H9 (cell line): ENCODE measurements at regions not wholly inside any gene's neighbourhood (a gene's known extent, or its start where the extent isn't known, plus 50 kb on each side); places are given as distances from the start of the nearest gene placed in this dataset.

ENCODE experiments used
- DNase-seq: peaks from one replicate; pipeline ENCODE4 v3.0.0-alpha.2; 2017
- H2AFZ ChIP-seq: one replicate; pipeline ENCODE4 v1.6.1; 2013; ENCODE audit warnings: mild to moderate bottlenecking, low read length, control low read depth, moderate library complexity
- H2AK5ac ChIP-seq: 2 replicates; pipeline ENCODE4 v1.6.1; 2013; ENCODE audit warnings: low read length, control low read depth, mixed read lengths; ENCODE audit not compliant: insufficient read length
- H2BK120ac ChIP-seq: one replicate; pipeline ENCODE4 v1.6.1; 2013; ENCODE audit warnings: low read depth, mild to moderate bottlenecking, low read length, control low read depth, inconsistent platforms; ENCODE audit not compliant: poor library complexity, severe bottlenecking
- H2BK12ac ChIP-seq: 2 replicates; pipeline ENCODE4 v1.6.1; 2013; ENCODE audit warnings: low read length, control low read depth, mixed read lengths, low read depth; ENCODE audit not compliant: insufficient read length
- H2BK15ac ChIP-seq: 2 replicates; pipeline ENCODE4 v1.6.1; 2013; ENCODE audit warnings: low read depth, low read length, control low read depth
- H2BK20ac ChIP-seq: one replicate; pipeline ENCODE4 v1.6.1; 2013; ENCODE audit warnings: low read depth, mild to moderate bottlenecking, low read length, control low read depth, inconsistent platforms; ENCODE audit not compliant: poor library complexity, severe bottlenecking
- H2BK5ac ChIP-seq: 2 replicates; pipeline ENCODE4 v1.6.1; 2013; ENCODE audit warnings: low read length, control low read depth, mixed read lengths; ENCODE audit not compliant: insufficient read length
- H3K14ac ChIP-seq: 2 replicates; pipeline ENCODE4 v1.6.1; 2013; ENCODE audit warnings: low read length, control low read depth; ENCODE audit not compliant: insufficient read depth
- H3K18ac ChIP-seq: 2 replicates; pipeline ENCODE4 v1.6.1; 2013; ENCODE audit warnings: low read depth, mild to moderate bottlenecking, mixed read lengths, low read length, control low read depth; ENCODE audit not compliant: insufficient read length
- H3K23ac ChIP-seq: 2 replicates; pipeline ENCODE4 v1.6.1; 2013; ENCODE audit warnings: low read length, control low read depth, mixed read lengths, low read depth; ENCODE audit not compliant: insufficient read length
- H3K23me2 ChIP-seq: 2 replicates; pipeline ENCODE4 v1.6.1; 2013; ENCODE audit warnings: low read depth, mild to moderate bottlenecking, mixed read lengths, low read length, control low read depth; ENCODE audit not compliant: insufficient read length, poor library complexity, severe bottlenecking
- H3K27ac ChIP-seq: 2 replicates; pipeline ENCODE4 v1.5.1; 2013; ENCODE audit warnings: low read length, control low read depth, mixed read lengths, low read depth; ENCODE audit not compliant: insufficient read length
- H3K27me3 ChIP-seq: 2 replicates; pipeline ENCODE4 v1.6.1; 2013; ENCODE audit warnings: low read length, control low read depth, inconsistent platforms; ENCODE audit not compliant: insufficient read depth
- H3K4ac ChIP-seq: 2 replicates; pipeline ENCODE4 v1.6.1; 2013; ENCODE audit warnings: low read depth, mild to moderate bottlenecking, control low read depth, inconsistent platforms, low read length, moderate library complexity
- H3K4me1 ChIP-seq: 2 replicates; pipeline ENCODE4 v1.6.1; 2013; ENCODE audit warnings: low read length, control low read depth, inconsistent platforms; ENCODE audit not compliant: insufficient read depth
- H3K4me2 ChIP-seq: 2 replicates; pipeline ENCODE4 v1.6.1; 2013; ENCODE audit warnings: low read length, control low read depth, mixed read lengths; ENCODE audit not compliant: insufficient read length, insufficient read depth
- H3K56ac ChIP-seq: 2 replicates; pipeline ENCODE4 v1.6.1; 2013; ENCODE audit warnings: low read depth, mild to moderate bottlenecking, mixed read lengths, low read length, control low read depth; ENCODE audit not compliant: insufficient read length
- H3K79me1 ChIP-seq: 2 replicates; pipeline ENCODE4 v1.6.1; 2013; ENCODE audit warnings: low read depth, mild to moderate bottlenecking, moderate library complexity, low read length, control low read depth, inconsistent platforms; ENCODE audit not compliant: insufficient read depth, poor library complexity, severe bottlenecking
- H3K79me2 ChIP-seq: 2 replicates; pipeline ENCODE4 v1.6.1; 2013; ENCODE audit warnings: low read length, control low read depth, inconsistent platforms; ENCODE audit not compliant: insufficient read depth
- H3K9ac ChIP-seq: 2 replicates; pipeline ENCODE4 v1.6.1; 2013; ENCODE audit warnings: low read length, control low read depth, mixed read lengths; ENCODE audit not compliant: insufficient read length; ENCODE audit errors: extremely low read depth
- H3K9me3 ChIP-seq: one replicate; pipeline ENCODE4 v1.6.1; 2013; ENCODE audit warnings: low read depth, low read length, inconsistent platforms; ENCODE audit not compliant: control insufficient read depth
- H3T11ph ChIP-seq: one replicate; pipeline ENCODE4 v1.6.1; 2013; ENCODE audit warnings: mild to moderate bottlenecking, low read length, control low read depth, inconsistent platforms
- H4K20me1 ChIP-seq: one replicate; pipeline ENCODE4 v1.6.1; 2013; ENCODE audit not compliant: control insufficient read depth, insufficient read length, insufficient read depth
- H4K5ac ChIP-seq: 2 replicates; pipeline ENCODE4 v1.6.1; 2013; ENCODE audit warnings: low read depth, mild to moderate bottlenecking, mixed read lengths, low read length, control low read depth; ENCODE audit not compliant: insufficient read length
- H4K8ac ChIP-seq: replicated peaks from 2 replicates; pipeline ENCODE4 v1.6.1; 2013; ENCODE audit warnings: low read length, control low read depth, mixed read lengths, low read depth; ENCODE audit not compliant: insufficient read length
- H4K91ac ChIP-seq: 2 replicates; pipeline ENCODE4 v1.6.1; 2013; ENCODE audit warnings: low read depth, mild to moderate bottlenecking, moderate library complexity, mixed read lengths, low read length, control low read depth; ENCODE audit not compliant: insufficient read length
- H3K27ac Mint-ChIP-seq, 3 experiments: 2 replicates in 2 of 3; 3 replicates in 1 of 3; pipeline ENCODE4 v1.8.0; 2020 to 2021; ENCODE audit warnings: mixed read lengths in 3 of 3, mild to moderate bottlenecking in 1 of 3, moderate library complexity in 1 of 3
- H3K27me3 Mint-ChIP-seq: 2 replicates; pipeline ENCODE4 v1.8.0; 2021; ENCODE audit warnings: low read depth, mild to moderate bottlenecking, moderate library complexity, mixed read lengths
- H3K36me3 Mint-ChIP-seq, 3 experiments: 2 replicates in 2 of 3; 3 replicates in 1 of 3; pipeline ENCODE4 v1.8.0; 2020 to 2021; ENCODE audit warnings: low read depth in 3 of 3, mixed read lengths in 3 of 3; ENCODE audit not compliant: insufficient read depth in 1 of 3
- H3K4me1 Mint-ChIP-seq, 2 experiments: 2 replicates each; pipeline ENCODE4 v1.8.0; 2020; ENCODE audit warnings: mixed read lengths in 2 of 2
- H3K4me3 Mint-ChIP-seq, 2 experiments: 2 replicates in 1 of 2; 3 replicates in 1 of 2; pipeline ENCODE4 v1.8.0; 2020 to 2021; ENCODE audit warnings: mild to moderate bottlenecking in 2 of 2, mixed read lengths in 2 of 2, moderate library complexity in 1 of 2
- H3K9me3 Mint-ChIP-seq, 2 experiments: 2 replicates in 1 of 2; 3 replicates in 1 of 2; pipeline ENCODE4 v1.8.0; 2020; ENCODE audit warnings: mild to moderate bottlenecking in 2 of 2, mixed read lengths in 2 of 2, moderate library complexity in 1 of 2
- CTCF ChIP-seq: fragments of 200-600 bp; sonication (generic); conservative IDR thresholded peaks from 3 replicates; pipeline ENCODE4 v1.8.0; 2021; ENCODE audit warnings: antibody characterized with exemption, mild to moderate bottlenecking
- WGBS: extraction: QIAGEN DNeasy Blood & Tissue Kit; methylation state at CpG from one replicate; pipeline ENCODE4 v1.1.7; 2013; ENCODE audit warnings: missing lambda C conversion rate, low lambda C conversion rate, mixed read lengths; ENCODE audit not compliant: insufficient read length; ENCODE audit errors: extremely low coverage; 5-methylcytosine and 5-hydroxymethylcytosine counted together

DNA sequence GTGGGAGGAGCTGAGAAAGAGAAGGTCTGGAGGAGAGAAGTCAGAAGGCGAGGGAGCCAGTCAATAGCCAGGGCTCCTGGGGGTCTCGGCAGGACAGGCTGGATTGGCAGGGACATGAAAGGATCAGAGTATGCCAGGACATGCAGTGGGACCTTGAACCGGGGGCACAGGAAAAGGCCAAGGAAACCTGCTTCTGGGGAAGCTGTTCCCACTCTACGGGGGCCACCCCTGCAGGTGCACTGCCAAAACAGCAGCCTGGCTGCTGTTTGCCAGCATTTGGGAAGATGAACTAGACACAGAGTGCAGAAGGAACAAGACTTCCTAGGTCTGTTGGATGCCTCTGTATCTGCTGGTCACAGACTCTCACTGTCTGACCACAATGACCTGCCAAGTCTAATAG is 194.9 kb upstream of the PRSS58 start:
- no peak overlapping the region for H3K4me3 Mint-ChIP-seq
- no peak overlapping the region for H2AFZ ChIP-seq
- H3K4me1 Mint-ChIP-seq = peaks cover 4 to 6% of the 10 kb centered on the region in 2 experiments; a peak in 1 of 4 replicates
- H2AK5ac ChIP-seq = no peak overlapping the region
- WGBS = no CpG with 5 or more reads among the region's 4 CpGs
- no peak overlapping the region for H3K27ac Mint-ChIP-seq
- no peak overlapping the region for H3K56ac ChIP-seq
- H3K79me2 ChIP-seq = no peaks in the 10 kb centered on the region
- no peaks in the 10 kb centered on the region for H3K9me3 ChIP-seq
- H4K91ac ChIP-seq = no peak overlapping the region
- no peaks in the 10 kb centered on the region for H3K27me3 ChIP-seq
- H2BK12ac ChIP-seq = no peak overlapping the region
- no peaks in the 10 kb centered on the region for H4K20me1 ChIP-seq
- no peak for DNase-seq
- no peak overlapping the region for H3K18ac ChIP-seq
- H2BK5ac ChIP-seq = no peak overlapping the region
- H3K27ac ChIP-seq = no peak overlapping the region
- H3K4ac ChIP-seq = no peak overlapping the region
- no peaks in the 10 kb centered on the region for H3K79me1 ChIP-seq
- H3K14ac ChIP-seq = no peak overlapping the region
- H3K9ac ChIP-seq = no peak overlapping the region
- H3K4me1 ChIP-seq = no peaks in the 10 kb centered on the region
- H3K36me3 Mint-ChIP-seq = no peaks in the 10 kb centered on the region
- no peaks in the 10 kb centered on the region for H3K23me2 ChIP-seq
- H3K23ac ChIP-seq = no peak overlapping the region
- no peak for TF ChIP-seq CTCF
- no peaks in the 10 kb centered on the region for H3K9me3 Mint-ChIP-seq
- H4K8ac ChIP-seq = no peak overlapping the region
- H2BK20ac ChIP-seq = no peak overlapping the region
- H2BK15ac ChIP-seq = no peak overlapping the region
- no peak overlapping the region for H3T11ph ChIP-seq
- peaks cover 2% of the 10 kb centered on the region for H3K27me3 Mint-ChIP-seq
- no peak overlapping the region for H2BK120ac ChIP-seq
- H4K5ac ChIP-seq = no peak overlapping the region
- no peak overlapping the region for H3K4me2 ChIP-seq
